ENCODE measurements at regions not wholly inside any gene's neighbourhood (a gene's known extent, or its start where the extent isn't known, plus 50 kb on each side); places are given as distances from the start of the nearest gene placed in this dataset.

DNA sequence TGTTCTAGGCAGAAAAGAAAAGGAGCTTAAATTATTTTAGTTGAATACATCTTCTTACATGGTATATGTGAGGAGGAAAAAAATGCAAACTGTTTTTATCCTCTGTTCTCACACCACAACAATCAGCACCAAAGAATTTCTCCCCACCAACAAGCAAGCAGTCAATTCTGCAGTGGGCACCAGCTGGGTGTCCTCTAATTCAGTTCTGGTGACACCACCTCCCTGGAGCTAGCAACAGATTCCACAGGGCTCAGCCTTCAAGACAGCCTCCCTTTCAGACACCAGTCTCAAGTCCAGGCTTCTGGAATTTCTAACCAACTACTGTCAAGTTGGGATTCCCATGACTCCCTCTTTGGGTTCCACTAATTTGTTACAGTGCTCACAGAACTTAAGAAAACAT is 490.2 kb upstream of the IGFBP3 start:
- no peak for TF ChIP-seq MAX (IDR thresholded peaks at IDR 0.05; ENCODE audit: low read depth, low read length)
- TF ChIP-seq, protein P1, sequence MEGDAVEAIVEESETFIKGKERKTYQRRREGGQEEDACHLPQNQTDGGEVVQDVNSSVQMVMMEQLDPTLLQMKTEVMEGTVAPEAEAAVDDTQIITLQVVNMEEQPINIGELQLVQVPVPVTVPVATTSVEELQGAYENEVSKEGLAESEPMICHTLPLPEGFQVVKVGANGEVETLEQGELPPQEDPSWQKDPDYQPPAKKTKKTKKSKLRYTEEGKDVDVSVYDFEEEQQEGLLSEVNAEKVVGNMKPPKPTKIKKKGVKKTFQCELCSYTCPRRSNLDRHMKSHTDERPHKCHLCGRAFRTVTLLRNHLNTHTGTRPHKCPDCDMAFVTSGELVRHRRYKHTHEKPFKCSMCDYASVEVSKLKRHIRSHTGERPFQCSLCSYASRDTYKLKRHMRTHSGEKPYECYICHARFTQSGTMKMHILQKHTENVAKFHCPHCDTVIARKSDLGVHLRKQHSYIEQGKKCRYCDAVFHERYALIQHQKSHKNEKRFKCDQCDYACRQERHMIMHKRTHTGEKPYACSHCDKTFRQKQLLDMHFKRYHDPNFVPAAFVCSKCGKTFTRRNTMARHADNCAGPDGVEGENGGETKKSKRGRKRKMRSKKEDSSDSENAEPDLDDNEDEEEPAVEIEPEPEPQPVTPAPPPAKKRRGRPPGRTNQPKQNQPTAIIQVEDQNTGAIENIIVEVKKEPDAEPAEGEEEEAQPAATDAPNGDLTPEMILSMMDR (IDR thresholded peaks at IDR 0.05; ENCODE audit: low read depth, low read length) = no peak
- no peak for TF ChIP-seq MYC (IDR thresholded peaks at IDR 0.05; ENCODE audit: low read depth, low read length)
- TF ChIP-seq POLR2A (IDR thresholded peaks at IDR 0.05; ENCODE audit: extremely low read depth, insufficient read length) = no peak
- no peak overlapping the region for H3K4me3 ChIP-seq (ENCODE audit: low read depth, low read length)
- DNase-seq (ENCODE audit: low read depth) = no peak

GRCh38 chr7:46407125-46407524 is 486.1 kb upstream of the IGFBP3 start:
- TF ChIP-seq, protein P1 (IDR thresholded peaks at IDR 0.05; ENCODE audit: low read depth, low read length) = no peak
- TF ChIP-seq POLR2A (IDR thresholded peaks at IDR 0.05; ENCODE audit: extremely low read depth, insufficient read length) (no peak), MYC (IDR thresholded peaks at IDR 0.05; ENCODE audit: low read depth, low read length) (no peak), MAX (IDR thresholded peaks at IDR 0.05; ENCODE audit: low read depth, low read length) (no peak)
- DNase-seq (ENCODE audit: low read depth) = no peak
- no peak overlapping the region for H3K4me3 ChIP-seq (ENCODE audit: low read depth, low read length)

DNA sequence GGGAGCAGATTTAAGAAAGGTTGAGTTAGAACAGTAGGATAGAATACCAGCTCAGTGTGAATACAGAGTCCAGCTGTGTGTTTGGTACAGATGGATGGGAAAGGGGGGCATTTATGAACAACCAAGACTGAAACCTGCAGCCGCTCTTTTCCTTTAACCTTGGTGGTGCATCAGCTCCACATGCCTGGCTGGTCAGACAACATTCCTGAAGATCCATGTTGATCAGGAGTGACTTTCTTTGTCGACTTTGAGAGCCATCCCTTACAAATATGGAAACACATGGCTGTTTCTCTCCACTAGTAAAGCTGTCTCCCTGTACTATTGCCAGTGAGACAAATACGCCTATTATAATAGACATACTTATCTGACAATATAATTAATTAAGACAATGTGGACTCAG is 476.5 kb upstream of the IGFBP3 start:
- no peak overlapping the region for H3K4me3 ChIP-seq (ENCODE audit: low read depth, low read length)

GRCh38 chr7:46396481-46396880 is 475.4 kb upstream of the IGFBP3 start:
- H3K4me3 ChIP-seq (ENCODE audit: low read depth, low read length) = no peak overlapping the region
- TF ChIP-seq MAX (IDR thresholded peaks at IDR 0.05; ENCODE audit: low read depth, low read length) = no peak
- no peak for TF ChIP-seq MYC (IDR thresholded peaks at IDR 0.05; ENCODE audit: low read depth, low read length)
- TF ChIP-seq, protein P1 (IDR thresholded peaks at IDR 0.05; ENCODE audit: low read depth, low read length) = no peak
- no peak for TF ChIP-seq POLR2A (IDR thresholded peaks at IDR 0.05; ENCODE audit: extremely low read depth, insufficient read length)
- DNase-seq (ENCODE audit: low read depth) = no peak

More for the DNA sequence above, 476.5 kb upstream of the IGFBP3 start:
- no peak for DNase-seq (ENCODE audit: low read depth)
- TF ChIP-seq MYC (IDR thresholded peaks at IDR 0.05; ENCODE audit: low read depth, low read length) = no peak
- no peak for TF ChIP-seq POLR2A (IDR thresholded peaks at IDR 0.05; ENCODE audit: extremely low read depth, insufficient read length)
- TF ChIP-seq MAX (IDR thresholded peaks at IDR 0.05; ENCODE audit: low read depth, low read length) = no peak
- TF ChIP-seq, protein P1 (IDR thresholded peaks at IDR 0.05; ENCODE audit: low read depth, low read length) = no peak

DNA sequence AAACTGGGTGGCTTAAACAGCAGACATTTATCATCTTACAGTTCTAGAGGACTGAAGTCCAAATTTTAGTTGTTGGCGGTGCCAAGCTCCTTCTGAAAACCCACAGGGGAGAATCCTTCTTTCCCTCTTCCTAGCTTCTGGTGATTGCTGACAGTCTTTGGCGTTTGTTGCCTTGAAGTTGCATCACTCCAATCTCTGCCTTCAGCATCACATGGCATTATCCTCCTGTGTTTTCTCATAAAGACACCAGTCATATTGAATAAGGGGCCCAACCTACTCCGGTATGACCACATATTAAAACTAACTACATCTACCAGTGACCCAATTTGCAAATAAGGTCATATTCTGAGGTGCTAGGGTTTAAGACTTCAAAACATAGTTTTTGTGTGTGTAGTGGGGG is 472.1 kb upstream of the IGFBP3 start:
- H3K4me3 ChIP-seq (ENCODE audit: low read depth, low read length) = no peak overlapping the region
- no peak for DNase-seq (ENCODE audit: low read depth)
- TF ChIP-seq MYC (IDR thresholded peaks at IDR 0.05; ENCODE audit: low read depth, low read length) (no peak), POLR2A (IDR thresholded peaks at IDR 0.05; ENCODE audit: extremely low read depth, insufficient read length) (no peak), MAX (IDR thresholded peaks at IDR 0.05; ENCODE audit: low read depth, low read length) (no peak)
- TF ChIP-seq, protein P1 (IDR thresholded peaks at IDR 0.05; ENCODE audit: low read depth, low read length) = no peak
